HEK293T (cell line): ENCODE measurements at regions not wholly inside any gene's neighbourhood (a gene's known extent, or its start where the extent isn't known, plus 50 kb on each side); places are given as distances from the start of the nearest gene placed in this dataset.

ENCODE experiments used
- BHLHE40 ChIP-seq: fragments of 450-650 bp; IDR thresholded peaks from 2 replicates; pipeline ENCODE4 v1.6.1; 2016; ENCODE audit warnings: mild to moderate bottlenecking, moderate library complexity, borderline replicate concordance
- ELF4 ChIP-seq: fragments of 450-650 bp; IDR thresholded peaks from 2 replicates; pipeline ENCODE4 v1.6.1; 2017; ENCODE audit warnings: antibody characterized with exemption
- FOXA1 ChIP-seq: fragments of 450-650 bp; IDR thresholded peaks from 2 replicates; pipeline ENCODE4 v1.6.1; 2016; ENCODE audit warnings: mild to moderate bottlenecking
- L3MBTL2 ChIP-seq: fragments of 450-650 bp; conservative IDR thresholded peaks from 2 replicates; pipeline ENCODE4 v1.6.1; 2016; ENCODE audit warnings: mild to moderate bottlenecking
- SP1 ChIP-seq: fragments of 450-650 bp; IDR thresholded peaks from 2 replicates; pipeline ENCODE4 v1.6.1; 2017
- SUZ12 ChIP-seq: fragments of 450-650 bp; IDR thresholded peaks from 2 replicates; pipeline ENCODE4 v1.6.1; 2016; ENCODE audit warnings: mild to moderate bottlenecking
- ZNF384 ChIP-seq: fragments of 450-650 bp; IDR thresholded peaks from 2 replicates; pipeline ENCODE4 v1.6.1; 2016

DNA sequence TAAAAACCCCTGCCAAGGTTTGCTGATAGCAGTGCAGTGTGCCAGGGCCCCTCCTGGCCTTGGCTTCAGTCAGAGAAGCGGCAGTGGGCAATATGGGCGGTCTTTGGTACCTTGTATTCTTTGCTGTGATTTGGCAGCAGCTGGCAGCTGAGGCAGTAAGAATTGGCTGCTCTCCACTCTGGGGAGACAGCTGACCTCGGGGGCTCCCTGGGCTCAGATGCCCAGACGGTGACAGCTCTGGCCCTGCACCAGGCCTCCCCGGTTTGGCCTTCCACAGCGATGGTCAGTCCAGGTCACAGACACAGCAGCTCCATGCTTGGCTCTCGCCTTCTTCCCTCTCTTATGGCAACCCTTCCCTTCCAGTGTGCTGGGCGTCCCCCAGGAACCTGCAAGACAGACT lies 330.9 kb downstream of the BCOR start:
- TF ChIP-seq SP1 (no peak), FOXA1 (no peak), SUZ12 (no peak), ELF4 (no peak), ZNF384 (no peak), BHLHE40 (no peak), L3MBTL2 (no peak)
